Endothelial cell of umbilical vein (primary cell): ENCODE measurements at regions not wholly inside any gene's neighbourhood (a gene's known extent, or its start where the extent isn't known, plus 50 kb on each side); places are given as distances from the start of the nearest gene placed in this dataset.
A peak's percentile ranks its signal among the peaks of the same experiment; 100 is the strongest.

Experiments
- BruUV-seq: library from RNA; stranded (reverse); fragments of 400-500 nt; replicated peaks from 2 replicates; lab custom pipeline; 2021; lab: Mats Ljungman, UMichigan
- CTCF ChIA-PET: fragments of 300-600, 350-600 bp; sonication (Branson Sonifier 250); formaldehyde crosslinking; loops from one replicate; lab custom pipeline; 2021; ENCODE audit warnings: antibody characterized with exemption, inconsistent platforms; lab: Charles Lee
- POLR2A ChIA-PET: fragments of 300-600, 350-600 bp; sonication (Branson Sonifier 250); formaldehyde crosslinking; loops from one replicate; lab custom pipeline; 2021; ENCODE audit warnings: antibody characterized with exemption, inconsistent platforms; lab: Charles Lee
- DNase-seq: peaks from one replicate; pipeline ENCODE4 v3.0.0-alpha.2; 2011; ENCODE audit warnings: low read depth, low spot score
- FAIRE-seq: peaks from 2 replicates; lab custom pipeline; 2011; peaks lifted over from hg19 to GRCh38; lab: Jason Lieb, UNC
- H2AFZ ChIP-seq: 2 replicates; pipeline ENCODE4 v1.6.0; 2012; ENCODE audit warnings: low read depth, low read length, control low read depth, inconsistent platforms
- H3K27ac ChIP-seq: 2 replicates; pipeline ENCODE4 v1.5.1; 2011; ENCODE audit warnings: low read depth, mild to moderate bottlenecking, control low read depth, low read length, moderate library complexity; ENCODE audit not compliant: insufficient read depth
- H3K27me3 ChIP-seq, 2 experiments: 2 replicates each; pipeline versions ENCODE4 v1.6.0 to v1.6.1; 2011; ENCODE audit warnings: low read length in 2 of 2, mixed read lengths in 1 of 2; ENCODE audit not compliant: control insufficient read depth in 2 of 2, insufficient read depth in 2 of 2
- H3K36me3 ChIP-seq, 2 experiments: 2 replicates in 1 of 2; 3 replicates in 1 of 2; pipeline ENCODE4 v1.5.1; 2011; ENCODE audit warnings: low read length in 2 of 2, mild to moderate bottlenecking in 1 of 2, moderate library complexity in 1 of 2; ENCODE audit not compliant: control insufficient read depth in 2 of 2, insufficient read depth in 2 of 2; ENCODE audit errors: extremely low read depth in 1 of 2
- H3K4me1 ChIP-seq: 3 replicates; pipeline ENCODE4 v1.5.1; 2011; ENCODE audit warnings: mild to moderate bottlenecking, low read length; ENCODE audit not compliant: control insufficient read depth, insufficient read depth; ENCODE audit errors: extremely low read depth
- H3K4me2 ChIP-seq: 2 replicates; pipeline ENCODE4 v1.6.1; 2011; ENCODE audit warnings: low read length, control low read depth, mixed read lengths; ENCODE audit not compliant: insufficient read depth
- H3K4me3 ChIP-seq, 3 experiments: fragments of 200-600 bp in 1 of 3; sonication (generic), shearing (Covaris generic) in 1 of 3; replicated peaks in 1 of 3; 2 replicates each; pipeline ENCODE4 v1.5.1; 2011 to 2016; ENCODE audit warnings: control low read depth in 3 of 3, low read length in 3 of 3, mild to moderate bottlenecking in 2 of 3, inconsistent platforms in 1 of 3, low read depth in 1 of 3, moderate library complexity in 1 of 3; ENCODE audit not compliant: insufficient read depth in 1 of 3
- H3K79me2 ChIP-seq: 2 replicates; pipeline ENCODE4 v1.6.0; 2012; ENCODE audit warnings: low read length, inconsistent platforms; ENCODE audit not compliant: control insufficient read depth, insufficient read depth
- H3K9ac ChIP-seq: replicated peaks from 2 replicates; pipeline ENCODE3; 2011; ENCODE audit warnings: low read length, control low read depth; ENCODE audit not compliant: insufficient read depth; ENCODE audit errors: extremely low read depth
- H3K9me1 ChIP-seq: replicated peaks from 3 replicates; pipeline ENCODE4 v1.6.0; 2011; ENCODE audit warnings: mild to moderate bottlenecking, low read length; ENCODE audit not compliant: control insufficient read depth, insufficient read depth; ENCODE audit errors: extremely low read depth
- H3K9me3 ChIP-seq: replicated peaks from 2 replicates; pipeline ENCODE4 v1.5.1; 2012; ENCODE audit warnings: low read length, inconsistent platforms; ENCODE audit not compliant: control insufficient read depth, insufficient read depth
- H4K20me1 ChIP-seq: replicated peaks from 2 replicates; pipeline ENCODE3; 2011; ENCODE audit warnings: mild to moderate bottlenecking, low read length; ENCODE audit not compliant: control insufficient read depth, insufficient read depth; ENCODE audit errors: extremely low read depth
- CTCF ChIP-seq, 2 donors: IDR thresholded peaks; 1 replicate in 1 of 2; 2 replicates in 1 of 2; pipeline ENCODE4 v1.5.1; 2011; ENCODE audit warnings: low read length in 2 of 2, mild to moderate bottlenecking in 2 of 2, moderate library complexity in 2 of 2, control low read depth in 1 of 2, inconsistent platforms in 1 of 2, low read depth in 1 of 2; ENCODE audit not compliant: insufficient read depth in 1 of 2; ENCODE audit errors: extremely low read depth in 1 of 2
- EZH2 ChIP-seq: IDR thresholded peaks from 2 replicates; pipeline ENCODE4 v1.6.1; 2012; ENCODE audit warnings: borderline replicate concordance, low read depth, mild to moderate bottlenecking, moderate library complexity, low read length, inconsistent platforms; ENCODE audit not compliant: severe bottlenecking
- FOS ChIP-seq: IDR thresholded peaks from 2 replicates; pipeline ENCODE4 v1.6.1; 2011; ENCODE audit warnings: mild to moderate bottlenecking, low read length, moderate library complexity, borderline replicate concordance; ENCODE audit not compliant: insufficient read depth
- GATA2 ChIP-seq: IDR thresholded peaks from 2 replicates; pipeline ENCODE4 v1.7.0; 2011; ENCODE audit warnings: low read depth, mild to moderate bottlenecking, moderate library complexity, mixed read lengths, low read length; ENCODE audit not compliant: insufficient read length, insufficient read depth
- JUN ChIP-seq: IDR thresholded peaks from 2 replicates; pipeline ENCODE4 v1.6.1; 2011; ENCODE audit warnings: borderline replicate concordance, low read depth; ENCODE audit not compliant: insufficient read length, insufficient read depth
- MAX ChIP-seq: IDR thresholded peaks from 2 replicates; pipeline ENCODE4 v1.6.1; 2011; ENCODE audit not compliant: insufficient read depth, insufficient read length
- MYC ChIP-seq: IDR thresholded peaks from one replicate; pipeline ENCODE4 v1.6.1; 2011; ENCODE audit warnings: mild to moderate bottlenecking, low read depth, low read length
- POLR2A ChIP-seq: IDR thresholded peaks from 2 replicates; pipeline ENCODE4 v1.6.1; 2012; ENCODE audit warnings: low read depth, mild to moderate bottlenecking, control low read depth, low read length
- POLR2AphosphoS5 ChIP-seq: IDR thresholded peaks from 2 replicates; pipeline ENCODE4 v1.6.1; 2012; ENCODE audit warnings: low read depth, mild to moderate bottlenecking, control low read depth, low read length, moderate library complexity; ENCODE audit not compliant: insufficient read depth
- dilution Hi-C: fragments of 300-500 bp; cut with MboI; formaldehyde crosslinking; loops from one replicate; pipeline ENCODE4 v1.15.0; 2019; ENCODE audit warnings: low sequenced_read_pairs; ENCODE audit not compliant: extremely low pct_ligation_motif_present
- intact Hi-C: fragments of 100-400 bp; cut with micrococcal nuclease; formaldehyde crosslinking; loops from one replicate; pipeline ENCODE4 v1.10.0; 2022

- Histone ChIP-seq H3K79me2 (no peaks in the 10 kb centered on the region), H3K9me1 (no peaks in the 10 kb centered on the region), H4K20me1 (no peaks in the 10 kb centered on the region), H2AFZ (peak overlapping the region; percentile 53), H3K4me2 (no peak overlapping the region), H3K4me3 (no peak overlapping the region), H3K27me3 (no peaks in the 10 kb centered on the region), H3K9me3 (no peaks in the 10 kb centered on the region), H3K9ac (no peak overlapping the region), H3K27ac (no peak overlapping the region), H3K36me3 (no peaks in the 10 kb centered on the region), H3K4me1 (peaks cover 10% of the 10 kb centered on the region)
- ChIA-PET CTCF (no interaction called here), POLR2A (no interaction called here)
- no TSS peak for BruUV-seq
- intact Hi-C loops (no loop called here), dilution Hi-C loops (no loop called here)
- FAIRE-seq (no peak), DNase-seq (no peak)
- TF ChIP-seq POLR2A, result no peak
- TF ChIP-seq POLR2AphosphoS5, result no peak
- no peak for TF ChIP-seq GATA2
- no peak for TF ChIP-seq MYC
Observed at GRCh38 chr10:78861529-78862327, 207.0 kb upstream of the ZMIZ1 start.

- Histone ChIP-seq H3K4me2 (no peak overlapping the region), H4K20me1 (no peaks in the 10 kb centered on the region), H3K79me2 (no peaks in the 10 kb centered on the region), H3K9me1 (no peaks in the 10 kb centered on the region), H3K9ac (no peak overlapping the region), H3K9me3 (no peaks in the 10 kb centered on the region), H3K4me1 (peaks cover 10% of the 10 kb centered on the region), H3K27me3 (no peaks in the 10 kb centered on the region), H3K4me3 (no peak overlapping the region), H3K27ac (no peak overlapping the region), H2AFZ (peak overlapping the region; percentile 53), H3K36me3 (no peaks in the 10 kb centered on the region)
- intact Hi-C loops (no loop called here), dilution Hi-C loops (no loop called here)
- TF ChIP-seq MAX (no peak), MYC (no peak), FOS (no peak), POLR2A (no peak), EZH2 (no peak), GATA2 (no peak), CTCF (IDR thresholded peaks at IDR 0.05; ENCODE audit: extremely low read depth in 1 of 2, insufficient read depth in 1 of 2, low read depth in 1 of 2, low read length in 2 of 2) (no peak), JUN (no peak), POLR2AphosphoS5 (no peak)
- FAIRE-seq, result no peak
- BruUV-seq, result no TSS peak
- no peak for DNase-seq
- ChIA-PET CTCF (no interaction called here), POLR2A (no interaction called here)
Observed at GRCh38 chr10:78862328-78862640, 206.5 kb upstream of the ZMIZ1 start.
